ENCODE measurements at regions not wholly inside any gene's neighbourhood (a gene's known extent, or its start where the extent isn't known, plus 50 kb on each side); places are given as distances from the start of the nearest gene placed in this dataset.

DNA sequence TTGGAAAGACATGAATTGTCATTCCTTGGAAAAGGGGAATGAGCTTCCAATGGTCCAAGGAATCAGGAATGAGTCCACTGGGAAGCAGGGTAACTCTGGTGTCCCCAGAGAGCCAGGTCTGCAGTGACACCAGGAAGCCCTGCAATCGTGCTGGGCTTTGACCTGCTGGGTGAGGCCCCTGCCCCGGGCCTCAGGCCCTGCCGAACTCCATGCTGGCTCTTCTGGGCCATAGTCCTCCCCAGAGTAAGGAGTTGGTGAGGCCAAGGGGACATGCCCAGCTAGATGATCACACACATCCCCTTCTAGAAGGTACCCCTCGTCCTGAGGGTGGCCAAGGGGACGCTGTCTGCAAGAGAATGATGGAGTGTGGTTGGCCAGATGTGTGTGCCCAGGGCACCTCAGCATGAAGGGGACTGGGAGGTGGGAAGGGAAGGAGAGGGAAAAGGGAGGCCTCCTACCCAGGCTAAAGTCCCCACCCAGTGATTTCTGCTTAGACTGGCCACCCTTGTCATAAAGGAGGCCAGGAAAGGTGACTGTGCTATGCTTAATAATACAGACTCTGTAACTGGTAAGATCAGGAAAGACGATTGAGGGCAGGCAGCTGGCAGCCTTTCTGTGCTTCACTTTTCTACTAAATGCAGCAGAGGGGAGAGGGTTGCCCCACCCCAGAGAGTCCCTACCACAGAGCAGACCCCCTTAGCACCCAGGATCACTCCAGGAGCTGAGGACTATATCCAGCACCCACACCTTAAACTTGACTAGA is 119.3 kb downstream of the SNX5 start:
- DNase-seq = no peak
- H2AFZ ChIP-seq (ENCODE audit: insufficient read depth, low read depth, low read length, poor library complexity, severe bottlenecking) = no peak overlapping the region
- intact Hi-C loops (cut with micrococcal nuclease) = no loop called here
- peak overlapping the region; percentile 61 for H3K4me2 ChIP-seq (replicated peaks; ENCODE audit: low read depth, low read length, poor library complexity, severe bottlenecking)
- Mint-ChIP-seq H3K9me3 (ENCODE audit: insufficient read depth) (peaks cover 4% of the 10 kb centered on the region), H3K27ac (peak overlapping the region; percentile 75), H3K4me1 (peaks cover 66% of the 10 kb centered on the region), H3K27me3 (no peaks in the 10 kb centered on the region), H3K4me3 (no peak overlapping the region)
- no peaks in the 10 kb centered on the region for H4K20me1 ChIP-seq (ENCODE audit: control insufficient read depth, insufficient read depth, low read length, poor library complexity, severe bottlenecking)
- peaks cover 0 to 16% (median 6%) of the 10 kb centered on the region in 3 donors for H3K9me3 ChIP-seq (ENCODE audit: control extremely low read depth in 1 of 3, control insufficient read depth in 2 of 3, insufficient read depth in 1 of 3, low read length in 2 of 3)
- H3K27me3 ChIP-seq (replicated peaks in 1 of 4; ENCODE audit: control extremely low read depth in 1 of 4, control insufficient read depth in 3 of 4, insufficient read depth in 4 of 4, low read length in 3 of 4) = no peaks in the 10 kb centered on the region
- CTCF ChIA-PET = interaction anchor here (0.9 to 1.3 kb wide), 3 partner anchors 7 to 115 kb away, joined by 3 read pairs; no protein-coding TSS in a partner anchor
- WGBS (ENCODE audit: insufficient coverage) = 75% methylated on average over 4 of the region's 6 CpGs
- H3K27ac ChIP-seq (ENCODE audit: low read length in 2 of 2) = peak overlapping the region in 1 of 2 donors; percentile 46
- TF ChIP-seq, protein P1, sequence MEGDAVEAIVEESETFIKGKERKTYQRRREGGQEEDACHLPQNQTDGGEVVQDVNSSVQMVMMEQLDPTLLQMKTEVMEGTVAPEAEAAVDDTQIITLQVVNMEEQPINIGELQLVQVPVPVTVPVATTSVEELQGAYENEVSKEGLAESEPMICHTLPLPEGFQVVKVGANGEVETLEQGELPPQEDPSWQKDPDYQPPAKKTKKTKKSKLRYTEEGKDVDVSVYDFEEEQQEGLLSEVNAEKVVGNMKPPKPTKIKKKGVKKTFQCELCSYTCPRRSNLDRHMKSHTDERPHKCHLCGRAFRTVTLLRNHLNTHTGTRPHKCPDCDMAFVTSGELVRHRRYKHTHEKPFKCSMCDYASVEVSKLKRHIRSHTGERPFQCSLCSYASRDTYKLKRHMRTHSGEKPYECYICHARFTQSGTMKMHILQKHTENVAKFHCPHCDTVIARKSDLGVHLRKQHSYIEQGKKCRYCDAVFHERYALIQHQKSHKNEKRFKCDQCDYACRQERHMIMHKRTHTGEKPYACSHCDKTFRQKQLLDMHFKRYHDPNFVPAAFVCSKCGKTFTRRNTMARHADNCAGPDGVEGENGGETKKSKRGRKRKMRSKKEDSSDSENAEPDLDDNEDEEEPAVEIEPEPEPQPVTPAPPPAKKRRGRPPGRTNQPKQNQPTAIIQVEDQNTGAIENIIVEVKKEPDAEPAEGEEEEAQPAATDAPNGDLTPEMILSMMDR (IDR thresholded peaks at IDR 0.05) = no peak
- TF ChIP-seq EZH2 (IDR thresholded peaks at IDR 0.05; ENCODE audit: borderline replicate concordance, insufficient read depth, low read depth, low read length, poor library complexity, severe bottlenecking) = no peak
- H3K9ac ChIP-seq (ENCODE audit: low read length) = no peak overlapping the region
- no peaks in the 10 kb centered on the region for H3K36me3 ChIP-seq (replicated peaks in 1 of 2; ENCODE audit: control extremely low read depth in 1 of 2, control insufficient read depth in 1 of 2, extremely low read depth in 1 of 2, insufficient read depth in 2 of 2, low read length in 1 of 2)
- no peaks in the 10 kb centered on the region for H3K79me2 ChIP-seq (ENCODE audit: control insufficient read depth, insufficient read depth, low read length)
- no peak for ATAC-seq (ENCODE audit: low read depth)
- H3K4me1 ChIP-seq (ENCODE audit: control insufficient read depth in 2 of 2, insufficient read depth in 2 of 2, low read length in 2 of 2) = peaks cover 53 to 65% of the 10 kb centered on the region in 2 donors
- no peak overlapping the region for H3K4me3 ChIP-seq (ENCODE audit: control extremely low read depth in 1 of 5, extremely low read depth in 1 of 5, insufficient read depth in 1 of 5, low read depth in 2 of 5, low read length in 4 of 5)
- POLR2A ChIA-PET = no interaction called here
